ENCODE measurements at regions not wholly inside any gene's neighbourhood (a gene's known extent, or its start where the extent isn't known, plus 50 kb on each side); places are given as distances from the start of the nearest gene placed in this dataset.

DNA sequence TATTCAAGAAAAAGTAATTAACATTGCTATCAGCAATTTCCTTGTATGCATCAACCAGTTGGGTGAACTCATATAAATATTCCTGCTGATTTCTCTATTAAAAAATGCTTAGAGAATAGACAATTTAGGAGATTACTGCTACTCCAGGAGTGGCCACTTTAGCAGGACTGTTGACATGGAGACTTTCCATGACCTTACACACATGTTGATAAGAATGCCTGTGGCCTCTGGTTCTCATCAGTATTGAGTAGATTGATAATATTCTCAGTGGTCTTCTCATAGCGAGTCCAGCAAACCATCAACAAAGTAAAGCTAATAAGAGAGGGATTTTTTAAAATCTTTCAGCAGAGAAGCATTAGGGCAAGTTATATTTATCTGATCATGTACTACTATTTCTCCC is 208.4 kb upstream of the MARCKS start:
- H3K4me1 ChIP-seq (ENCODE audit: insufficient read depth, low read length, severe bottlenecking), result peaks cover 15% of the 10 kb centered on the region
- H3K79me2 ChIP-seq (ENCODE audit: insufficient read depth, low read length), result no peaks in the 10 kb centered on the region
- H3K36me3 ChIP-seq (ENCODE audit: insufficient read depth, low read length), result no peaks in the 10 kb centered on the region
- H2AFZ ChIP-seq (ENCODE audit: low read length), result no peak overlapping the region
- no peak overlapping the region for H3K27ac ChIP-seq (ENCODE audit: low read depth, low read length, poor library complexity, severe bottlenecking)
- no peak overlapping the region for H3K4me3 ChIP-seq (ENCODE audit: low read depth, low read length, poor library complexity, severe bottlenecking)
- no peak overlapping the region for H3K4me2 ChIP-seq (ENCODE audit: low read length)
- no peaks in the 10 kb centered on the region for H3K9me2 ChIP-seq (ENCODE audit: low read depth, low read length)
- TF ChIP-seq, protein P1, sequence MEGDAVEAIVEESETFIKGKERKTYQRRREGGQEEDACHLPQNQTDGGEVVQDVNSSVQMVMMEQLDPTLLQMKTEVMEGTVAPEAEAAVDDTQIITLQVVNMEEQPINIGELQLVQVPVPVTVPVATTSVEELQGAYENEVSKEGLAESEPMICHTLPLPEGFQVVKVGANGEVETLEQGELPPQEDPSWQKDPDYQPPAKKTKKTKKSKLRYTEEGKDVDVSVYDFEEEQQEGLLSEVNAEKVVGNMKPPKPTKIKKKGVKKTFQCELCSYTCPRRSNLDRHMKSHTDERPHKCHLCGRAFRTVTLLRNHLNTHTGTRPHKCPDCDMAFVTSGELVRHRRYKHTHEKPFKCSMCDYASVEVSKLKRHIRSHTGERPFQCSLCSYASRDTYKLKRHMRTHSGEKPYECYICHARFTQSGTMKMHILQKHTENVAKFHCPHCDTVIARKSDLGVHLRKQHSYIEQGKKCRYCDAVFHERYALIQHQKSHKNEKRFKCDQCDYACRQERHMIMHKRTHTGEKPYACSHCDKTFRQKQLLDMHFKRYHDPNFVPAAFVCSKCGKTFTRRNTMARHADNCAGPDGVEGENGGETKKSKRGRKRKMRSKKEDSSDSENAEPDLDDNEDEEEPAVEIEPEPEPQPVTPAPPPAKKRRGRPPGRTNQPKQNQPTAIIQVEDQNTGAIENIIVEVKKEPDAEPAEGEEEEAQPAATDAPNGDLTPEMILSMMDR (IDR thresholded peaks at IDR 0.05; ENCODE audit: low read length), result no peak
- no peak for TF ChIP-seq EZH2 (IDR thresholded peaks at IDR 0.05; ENCODE audit: borderline replicate concordance, low read length)
- no peaks in the 10 kb centered on the region for H4K20me1 ChIP-seq (ENCODE audit: insufficient read depth, low read length)
- no peaks in the 10 kb centered on the region for H3K27me3 ChIP-seq (ENCODE audit: insufficient read depth, low read length)
- no peaks in the 10 kb centered on the region for H3K9me3 ChIP-seq (ENCODE audit: low read length)
- H3F3A ChIP-seq (ENCODE audit: insufficient read depth, low read length), result no peaks in the 10 kb centered on the region
- no peak overlapping the region for H3K9ac ChIP-seq (ENCODE audit: low read length)

DNA sequence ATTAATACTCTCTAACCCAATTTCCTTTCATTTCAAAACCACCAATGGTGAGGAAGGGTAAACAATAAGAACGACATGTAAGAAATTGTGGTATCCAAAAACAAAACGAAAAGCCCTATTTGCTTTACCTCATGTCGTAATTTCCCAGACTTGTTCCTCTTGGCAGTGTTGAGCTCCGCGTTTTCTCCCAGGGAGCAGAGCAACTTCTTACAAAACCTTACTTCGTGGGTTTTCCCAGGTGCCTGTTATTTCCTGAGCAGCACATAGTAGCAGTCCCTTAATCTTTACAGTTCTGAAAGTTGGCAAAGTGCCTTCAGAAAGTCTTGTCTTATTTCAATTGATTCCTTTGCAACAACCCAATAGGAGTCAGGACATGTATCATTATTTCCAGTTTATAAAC is 207.9 kb upstream of the MARCKS start:
- no peaks in the 10 kb centered on the region for H3K79me2 ChIP-seq (ENCODE audit: insufficient read depth, low read length)
- H3F3A ChIP-seq (ENCODE audit: insufficient read depth, low read length), result no peaks in the 10 kb centered on the region
- H4K20me1 ChIP-seq (ENCODE audit: insufficient read depth, low read length), result no peaks in the 10 kb centered on the region
- H3K9ac ChIP-seq (ENCODE audit: low read length), result no peak overlapping the region
- H3K36me3 ChIP-seq (ENCODE audit: insufficient read depth, low read length), result no peaks in the 10 kb centered on the region
- no peak overlapping the region for H3K4me3 ChIP-seq (ENCODE audit: low read depth, low read length, poor library complexity, severe bottlenecking)
- H2AFZ ChIP-seq (ENCODE audit: low read length), result no peak overlapping the region
- no peaks in the 10 kb centered on the region for H3K27me3 ChIP-seq (ENCODE audit: insufficient read depth, low read length)
- H3K27ac ChIP-seq (ENCODE audit: low read depth, low read length, poor library complexity, severe bottlenecking), result no peak overlapping the region
- H3K9me3 ChIP-seq (ENCODE audit: low read length), result no peaks in the 10 kb centered on the region
- H3K4me2 ChIP-seq (ENCODE audit: low read length), result no peak overlapping the region
- no peaks in the 10 kb centered on the region for H3K9me2 ChIP-seq (ENCODE audit: low read depth, low read length)
- TF ChIP-seq, protein P1 (IDR thresholded peaks at IDR 0.05; ENCODE audit: low read length), result no peak
- TF ChIP-seq EZH2 (IDR thresholded peaks at IDR 0.05; ENCODE audit: borderline replicate concordance, low read length), result no peak
- H3K4me1 ChIP-seq (ENCODE audit: insufficient read depth, low read length, severe bottlenecking), result peaks cover 15% of the 10 kb centered on the region

DNA sequence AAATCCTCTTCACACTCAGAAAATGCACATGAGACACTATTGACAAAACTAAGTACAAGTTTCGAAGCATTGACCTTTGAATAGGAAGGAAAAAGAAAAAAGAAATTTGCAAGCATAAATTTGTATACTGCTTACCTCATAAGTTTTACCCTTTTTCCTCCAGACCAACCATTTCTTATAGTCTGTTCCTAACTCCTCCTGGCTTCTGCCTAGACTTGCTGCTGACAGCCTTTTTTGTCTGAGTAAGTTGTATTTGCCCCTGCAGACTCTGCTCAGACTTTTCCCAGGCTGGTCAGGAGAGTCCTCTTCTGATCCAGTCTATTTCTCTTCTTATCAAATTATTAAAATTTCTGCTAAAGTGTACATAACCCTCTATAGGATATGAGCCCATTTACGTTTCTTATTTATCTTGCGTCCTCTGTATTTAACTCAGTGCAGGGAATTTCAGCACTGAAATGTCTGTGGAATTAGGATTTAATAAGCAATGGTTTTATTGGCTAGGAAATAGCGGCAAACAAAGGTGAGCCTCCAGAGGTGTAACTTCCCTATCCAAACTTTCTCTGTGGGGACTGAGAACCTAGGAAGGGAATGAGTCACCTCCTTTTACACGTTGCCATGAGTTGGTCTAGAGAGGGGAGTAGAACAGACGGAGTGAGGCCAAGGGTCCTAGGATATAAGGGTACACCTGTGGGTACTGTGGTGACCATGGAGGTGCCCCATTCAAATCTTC is 207.1 kb upstream of the MARCKS start:
- Histone ChIP-seq H3K9ac (ENCODE audit: low read length) (no peak overlapping the region), H3K4me1 (ENCODE audit: insufficient read depth, low read length, severe bottlenecking) (peaks cover 15% of the 10 kb centered on the region), H3F3A (ENCODE audit: insufficient read depth, low read length) (no peaks in the 10 kb centered on the region), H2AFZ (ENCODE audit: low read length) (no peak overlapping the region), H3K9me3 (ENCODE audit: low read length) (no peaks in the 10 kb centered on the region), H3K4me3 (ENCODE audit: low read depth, low read length, poor library complexity, severe bottlenecking) (no peak overlapping the region), H3K36me3 (ENCODE audit: insufficient read depth, low read length) (no peaks in the 10 kb centered on the region), H3K27ac (ENCODE audit: low read depth, low read length, poor library complexity, severe bottlenecking) (no peak overlapping the region), H4K20me1 (ENCODE audit: insufficient read depth, low read length) (no peaks in the 10 kb centered on the region), H3K9me2 (ENCODE audit: low read depth, low read length) (no peaks in the 10 kb centered on the region), H3K4me2 (ENCODE audit: low read length) (no peak overlapping the region), H3K27me3 (ENCODE audit: insufficient read depth, low read length) (no peaks in the 10 kb centered on the region), H3K79me2 (ENCODE audit: insufficient read depth, low read length) (no peaks in the 10 kb centered on the region)
- TF ChIP-seq EZH2 (IDR thresholded peaks at IDR 0.05; ENCODE audit: borderline replicate concordance, low read length), result no peak
- TF ChIP-seq, protein P1 (IDR thresholded peaks at IDR 0.05; ENCODE audit: low read length), result no peak
